ENCODE measurements at regions not wholly inside any gene's neighbourhood (a gene's known extent, or its start where the extent isn't known, plus 50 kb on each side); places are given as distances from the start of the nearest gene placed in this dataset.

DNA sequence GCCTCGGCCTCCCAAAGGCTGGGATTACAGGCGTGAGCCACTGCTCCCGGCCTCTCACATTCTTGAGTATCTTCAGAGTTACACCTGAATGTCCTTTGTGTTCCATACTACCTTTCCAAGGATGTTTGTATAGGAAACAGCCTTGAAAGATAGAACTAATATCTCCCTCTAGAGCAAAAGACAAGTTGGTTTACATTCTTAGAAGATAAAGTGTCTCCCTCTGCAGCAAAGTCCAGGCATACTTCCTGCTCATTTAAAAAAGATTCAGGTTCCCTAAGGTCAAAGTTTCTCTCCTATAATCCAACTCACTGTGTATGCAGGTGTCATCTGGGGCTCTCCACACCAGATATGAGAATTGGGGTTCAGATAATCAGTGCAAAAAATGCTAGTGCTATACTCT, 224.4 kb downstream of the TPBG start:
- Histone ChIP-seq H3K27ac (no peak overlapping the region), H3K9me3 (no peaks in the 10 kb centered on the region), H3K4me3 (no peak overlapping the region), H3K27me3 (no peaks in the 10 kb centered on the region), H3K36me3 (no peaks in the 10 kb centered on the region), H3K4me1 (peaks cover 0 to 2% (median 0%) of the 10 kb centered on the region in 12 donors)
- 86 to 93% (median 87%) methylated on average over 3 of the region's 3 CpGs for WGBS, 4 donors
- DNase-seq (no peak), ATAC-seq (no peak)
- TF ChIP-seq POLR2A (IDR thresholded peaks at IDR 0.05) = no peak
- no peak for TF ChIP-seq CTCF (IDR thresholded peaks at IDR 0.05)
- intact Hi-C loops (cut with DNase I) = no loop called here

DNA sequence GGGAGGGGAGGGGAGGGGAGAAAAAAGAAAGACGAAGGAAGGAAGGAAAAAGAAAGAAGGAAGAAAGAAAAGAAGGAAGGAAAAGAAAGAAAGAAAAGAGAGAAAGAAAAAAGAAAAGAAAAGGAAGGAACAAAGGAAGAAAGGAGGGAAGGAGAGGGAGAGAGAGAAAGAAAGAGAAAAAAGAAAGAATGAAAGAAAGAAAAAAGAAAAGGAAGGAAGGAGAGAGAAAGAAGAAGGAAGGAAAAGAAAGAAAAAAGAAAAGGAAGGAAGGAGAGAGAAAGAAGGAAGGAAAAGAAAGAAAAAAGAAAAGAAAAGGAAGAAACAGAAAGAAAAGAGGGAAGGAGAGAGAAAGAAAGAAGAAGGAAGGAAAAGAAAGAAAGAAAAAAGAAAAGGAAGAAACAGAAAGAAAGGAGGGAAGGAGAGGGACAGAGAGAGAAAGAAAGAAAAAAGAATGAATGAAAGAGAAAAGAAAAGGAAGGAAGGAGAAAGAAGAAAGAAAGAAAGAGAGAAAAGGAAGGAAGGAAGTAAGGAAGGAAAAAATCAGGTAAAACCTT, 225.3 kb downstream of the TPBG start:
- TF ChIP-seq CTCF (IDR thresholded peaks at IDR 0.05) = no peak
- TF ChIP-seq POLR2A (IDR thresholded peaks at IDR 0.05) = no peak
- no peak overlapping the region for H3K27ac ChIP-seq
- no peaks in the 10 kb centered on the region for H3K9me3 ChIP-seq
- WGBS, 4 donors = 58 to 83% (median 75%) methylated on average over 1 of the region's 1 CpG
- ATAC-seq (no peak), DNase-seq (no peak)
- intact Hi-C loops (cut with DNase I) = no loop called here
- H3K4me3 ChIP-seq = no peak overlapping the region
- H3K4me1 ChIP-seq = peaks cover 0 to 2% (median 0%) of the 10 kb centered on the region in 12 donors
- no peaks in the 10 kb centered on the region for H3K27me3 ChIP-seq
- no peaks in the 10 kb centered on the region for H3K36me3 ChIP-seq

GRCh38 chr6:82589509-82590206, 226.0 kb downstream of the TPBG start:
- H3K4me1 ChIP-seq = peaks cover 0 to 2% (median 0%) of the 10 kb centered on the region in 12 donors
- DNase-seq = no peak
- 42 to 55% (median 46%) methylated on average over 5 of the region's 5 CpGs for WGBS, 4 donors
- no peaks in the 10 kb centered on the region for H3K27me3 ChIP-seq
- no peak for TF ChIP-seq CTCF (IDR thresholded peaks at IDR 0.05)
- no peak for TF ChIP-seq POLR2A (IDR thresholded peaks at IDR 0.05)
- no peak overlapping the region for H3K27ac ChIP-seq
- no peaks in the 10 kb centered on the region for H3K9me3 ChIP-seq
- no peaks in the 10 kb centered on the region for H3K36me3 ChIP-seq
- no peak overlapping the region for H3K4me3 ChIP-seq
- intact Hi-C loops (cut with DNase I) = no loop called here
- no peak for ATAC-seq

GRCh38 chr6:82597201-82597600, 233.6 kb downstream of the TPBG start:
- no peaks in the 10 kb centered on the region for H3K9me3 ChIP-seq
- no peaks in the 10 kb centered on the region for H3K4me1 ChIP-seq
- H3K27me3 ChIP-seq = no peaks in the 10 kb centered on the region
- no peak for ATAC-seq
- H3K27ac ChIP-seq = no peak overlapping the region
- no peaks in the 10 kb centered on the region for H3K36me3 ChIP-seq
- no peak for TF ChIP-seq POLR2A (IDR thresholded peaks at IDR 0.05)
- no peak overlapping the region for H3K4me3 ChIP-seq
- intact Hi-C loops (cut with DNase I) = no loop called here
- no peak for DNase-seq

DNA sequence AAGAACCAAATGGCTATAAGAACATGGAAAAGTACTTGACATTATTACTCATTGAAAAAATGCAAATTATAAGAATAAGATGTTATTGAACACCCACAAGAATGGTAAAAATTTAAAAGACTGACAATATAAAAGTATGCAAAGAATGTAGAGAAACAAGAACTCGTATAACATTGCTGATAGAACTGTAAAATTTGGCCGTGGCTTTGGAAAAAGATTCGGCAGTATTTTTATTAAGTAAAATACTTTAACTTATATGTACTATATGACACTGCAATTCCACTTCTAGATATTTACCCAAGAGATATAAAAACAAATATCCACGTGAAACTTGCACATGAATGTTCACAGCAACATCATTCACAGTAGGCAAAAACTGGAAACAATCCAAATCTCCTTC, 239.2 kb downstream of the TPBG start:
- intact Hi-C loops (cut with DNase I) = no loop called here
- H3K27ac ChIP-seq = no peak overlapping the region
- 63 to 72% (median 70%) methylated on average over 4 of the region's 4 CpGs for WGBS, 4 donors
- no peak for TF ChIP-seq CTCF (IDR thresholded peaks at IDR 0.05)
- no peak for ATAC-seq
- H3K36me3 ChIP-seq = no peaks in the 10 kb centered on the region
- H3K4me1 ChIP-seq = no peaks in the 10 kb centered on the region
- DNase-seq = no peak
- no peak overlapping the region for H3K4me3 ChIP-seq
- no peaks in the 10 kb centered on the region for H3K27me3 ChIP-seq
- no peaks in the 10 kb centered on the region for H3K9me3 ChIP-seq
